HepG2 (cell line): ENCODE measurements at regions not wholly inside any gene's neighbourhood (a gene's known extent, or its start where the extent isn't known, plus 50 kb on each side); places are given as distances from the start of the nearest gene placed in this dataset.

Source experiments
- ATAC-seq: fragments of 200-7000 bp; cut with Tn5 transposase; 3 replicates; pipeline ENCODE4 v1.9.1; 2020; ENCODE audit warnings: mild to moderate bottlenecking, moderate library complexity
- BruUV-seq: library from RNA; stranded (reverse); fragments of 400-500 nt; replicated peaks from 2 replicates; lab custom pipeline; 2021; lab: Mats Ljungman, UMichigan
- CTCF ChIA-PET: fragments of 300-600 bp; formaldehyde crosslinking; extraction: SDS; loops from one replicate; lab custom pipeline; 2021; ENCODE audit warnings: low total read pairs, inconsistent platforms, low intra/inter-chr PET ratio; lab: Yijun Ruan, JAX
- POLR2A ChIA-PET: fragments of 350-600 bp; sonication (Branson Sonifier 250); formaldehyde crosslinking; loops from one replicate; lab custom pipeline; 2020; ENCODE audit warnings: antibody characterized with exemption, inconsistent platforms; lab: Yijun Ruan, JAX
- DNase-seq: peaks from one replicate; pipeline ENCODE4 v3.0.0-alpha.2; 2015; ENCODE audit warnings: low spot score
- FAIRE-seq: peaks from 3 replicates; lab custom pipeline; 2011; peaks lifted over from hg19 to GRCh38; lab: Jason Lieb, UNC
- H2AFZ ChIP-seq: one replicate; pipeline ENCODE4 v1.6.1; 2011; ENCODE audit warnings: low read length, inconsistent platforms
- H3K27ac ChIP-seq: fragments of 300-600 bp; 3 replicates; pipeline ENCODE4 v1.8.0; 2011; ENCODE audit warnings: mixed run types, mild to moderate bottlenecking, mixed read lengths, low read length, inconsistent platforms; ENCODE audit not compliant: insufficient read depth; ENCODE audit errors: extremely low read length
- H3K27me3 ChIP-seq, 2 experiments: fragments of 200-600 bp in 1 of 2; 2 replicates in 1 of 2; 3 replicates in 1 of 2; pipeline versions ENCODE4 v1.6.0 to v1.8.0; 2011; ENCODE audit warnings: low read length in 2 of 2, mild to moderate bottlenecking in 2 of 2, moderate library complexity in 2 of 2, inconsistent platforms in 1 of 2; ENCODE audit not compliant: insufficient read depth in 2 of 2, control insufficient read depth in 1 of 2
- H3K36me3 ChIP-seq, 2 experiments: fragments of 200-600 bp in 1 of 2; replicated peaks in 1 of 2; 2 replicates in 1 of 2; 3 replicates in 1 of 2; pipeline versions ENCODE4 v1.5.1 to v1.8.0; 2011; ENCODE audit warnings: low read length in 2 of 2, inconsistent platforms in 1 of 2; ENCODE audit not compliant: insufficient read depth in 2 of 2, control insufficient read depth in 1 of 2
- H3K4me1 ChIP-seq: 2 replicates; pipeline ENCODE4 v1.5.1; 2012; ENCODE audit warnings: low read length, inconsistent platforms; ENCODE audit not compliant: insufficient read depth
- H3K4me2 ChIP-seq: 2 replicates; pipeline ENCODE4 v1.6.0; 2011; ENCODE audit warnings: low read depth, low read length, inconsistent platforms
- H3K4me3 ChIP-seq, 3 experiments: fragments of 200-600 bp in 1 of 3; sonication (generic), shearing (Covaris generic) in 1 of 3; replicated peaks in 1 of 3; 2 replicates each; pipeline ENCODE4 v1.5.1; 2011 to 2016; ENCODE audit warnings: low read length in 3 of 3, inconsistent platforms in 2 of 3, low read depth in 2 of 3, mild to moderate bottlenecking in 2 of 3, control low read depth in 1 of 3, mixed read lengths in 1 of 3; ENCODE audit not compliant: insufficient read depth in 1 of 3
- H3K79me2 ChIP-seq: one replicate; pipeline ENCODE4 v1.6.1; 2011; ENCODE audit warnings: low read length, inconsistent platforms; ENCODE audit not compliant: insufficient read depth
- H3K9ac ChIP-seq: 2 replicates; pipeline ENCODE4 v1.6.0; 2011; ENCODE audit warnings: mild to moderate bottlenecking, low read depth, low read length, inconsistent platforms; ENCODE audit not compliant: insufficient read depth
- H3K9me3 ChIP-seq: 2 replicates; pipeline ENCODE4 v1.5.1; 2012; ENCODE audit warnings: mild to moderate bottlenecking, low read length
- H4K20me1 ChIP-seq: 2 replicates; pipeline ENCODE4 v1.6.0; 2011; ENCODE audit warnings: inconsistent platforms, mild to moderate bottlenecking, low read length, moderate library complexity; ENCODE audit not compliant: insufficient read depth
- BRD4 ChIP-seq: sonication (generic); formaldehyde crosslinking; IDR thresholded peaks from 2 replicates; pipeline ENCODE4 v1.4.0; 2020; ENCODE audit warnings: missing genetic modification reagents
- HIC2 ChIP-seq: sonication (generic); formaldehyde crosslinking; IDR thresholded peaks from 2 replicates; pipeline ENCODE4 v1.9.0; 2022; ENCODE audit warnings: low read depth, missing genetic modification reagents
- IRX3 ChIP-seq: sonication (generic); formaldehyde crosslinking; IDR thresholded peaks from 2 replicates; pipeline ENCODE4 v1.8.1; 2023; ENCODE audit warnings: mild to moderate bottlenecking, low read depth, missing genetic modification reagents, borderline replicate concordance
- REPIN1 ChIP-seq: sonication (generic); formaldehyde crosslinking; IDR thresholded peaks from 2 replicates; pipeline ENCODE4 v1.8.0; 2022; ENCODE audit warnings: missing genetic modification reagents, low read depth, mild to moderate bottlenecking, borderline replicate concordance
- SYNCRIP ChIP-seq: fragments of 200-400 bp; formaldehyde crosslinking; IDR thresholded peaks from 2 replicates; pipeline ENCODE4 v1.6.1; 2018; ENCODE audit warnings: mild to moderate bottlenecking, low read depth, low read length; ENCODE audit not compliant: insufficient read depth
- YEATS4 ChIP-seq: sonication (generic); formaldehyde crosslinking; IDR thresholded peaks from 2 replicates; pipeline ENCODE4 v1.4.0; 2020; ENCODE audit warnings: missing genetic modification reagents, borderline replicate concordance
- ZNF10 ChIP-seq: sonication (generic); formaldehyde crosslinking; IDR thresholded peaks from 2 replicates; pipeline ENCODE4 v1.4.0; 2020; ENCODE audit warnings: mild to moderate bottlenecking, low read depth, missing genetic modification reagents, borderline replicate concordance
- ZNF276 ChIP-seq: sonication (generic); formaldehyde crosslinking; IDR thresholded peaks from 2 replicates; pipeline ENCODE4 v1.4.0; 2020; ENCODE audit warnings: mild to moderate bottlenecking, low read depth, missing genetic modification reagents
- ZNF33A ChIP-seq: sonication (generic); formaldehyde crosslinking; IDR thresholded peaks from 2 replicates; pipeline ENCODE4 v1.5.1; 2020; ENCODE audit warnings: missing genetic modification reagents, mild to moderate bottlenecking, moderate library complexity, borderline replicate concordance
- ZNF660 ChIP-seq: sonication (generic); formaldehyde crosslinking; IDR thresholded peaks from 2 replicates; pipeline ENCODE4 v1.5.1; 2020; ENCODE audit warnings: mild to moderate bottlenecking, low read depth, missing genetic modification reagents, borderline replicate concordance
- whole genome bisulfite sequencing: methylation state at CpG from one replicate; pipeline ENCODE4 v1.1.6; 2017; ENCODE audit warnings: low lambda C conversion rate; 5-methylcytosine and 5-hydroxymethylcytosine counted together
- in situ Hi-C: cut with HindIII; loops from 2 replicates; pipeline ENCODE4 v1.10.0; 2017; ENCODE audit warnings: low pct_unique_long_range_greater_than_20kb; ENCODE audit not compliant: extremely low pct_ligation_motif_present
- intact Hi-C: fragments of 100-400 bp; cut with micrococcal nuclease; formaldehyde crosslinking; loops from one replicate; pipeline ENCODE4 v1.10.0; 2022; ENCODE audit not compliant: unreplicated experiment

GRCh38 chr1:201602413-201603265 is 63.7 kb downstream of the NAV1 start:
- peaks cover 0 to 32% of the 10 kb centered on the region in 2 experiments; a peak in 4 of 5 replicates for H3K27me3 ChIP-seq
- POLR2A ChIA-PET = no interaction called here
- FAIRE-seq (no peak), DNase-seq (no peak), ATAC-seq (no peak)
- WGBS = 22% methylated on average over 7 of the region's 7 CpGs
- no peaks in the 10 kb centered on the region for H3K36me3 ChIP-seq
- H3K4me1 ChIP-seq = no peaks in the 10 kb centered on the region
- CTCF ChIA-PET = no interaction called here
- no peaks in the 10 kb centered on the region for H3K79me2 ChIP-seq
- TF ChIP-seq ZNF33A (CRISPR knock-in tag) (no peak), IRX3 (CRISPR knock-in tag) (no peak), HIC2 (CRISPR knock-in tag) (no peak), SYNCRIP (no peak), ZNF10 (no peak), YEATS4 (CRISPR knock-in tag) (no peak), BRD4 (CRISPR knock-in tag) (no peak), REPIN1 (CRISPR knock-in tag) (no peak), ZNF276 (CRISPR knock-in tag) (no peak), ZNF660 (CRISPR knock-in tag) (no peak)
- in situ Hi-C loops (no loop called here), intact Hi-C loops (no loop called here)
- H3K27ac ChIP-seq = no peak overlapping the region
- no peak overlapping the region for H3K4me2 ChIP-seq
- no peaks in the 10 kb centered on the region for H4K20me1 ChIP-seq
- no peak overlapping the region for H2AFZ ChIP-seq
- no TSS peak for BruUV-seq
- no peak overlapping the region for H3K4me3 ChIP-seq
- no peaks in the 10 kb centered on the region for H3K9me3 ChIP-seq
- H3K9ac ChIP-seq = no peak overlapping the region
